Ishikawa (cell line): ENCODE measurements at regions not wholly inside any gene's neighbourhood (a gene's known extent, or its start where the extent isn't known, plus 50 kb on each side); places are given as distances from the start of the nearest gene placed in this dataset.

Experiments used
- EGR1 ChIP-seq: IDR thresholded peaks from 2 replicates; pipeline ENCODE4 v1.6.1; 2012
- NFIC ChIP-seq: IDR thresholded peaks from 2 replicates; pipeline ENCODE4 v1.6.1; 2012
- RAD21 ChIP-seq: IDR thresholded peaks from 2 replicates; pipeline ENCODE4 v1.6.1; 2012; ENCODE audit warnings: low read depth
- REST ChIP-seq: IDR thresholded peaks from 2 replicates; pipeline ENCODE4 v1.6.1; 2012; ENCODE audit warnings: low read depth, mild to moderate bottlenecking
- TAF1 ChIP-seq: IDR thresholded peaks from 2 replicates; pipeline ENCODE4 v1.6.1; 2012; ENCODE audit warnings: low read depth, mild to moderate bottlenecking
- TF ChIP-seq, protein P1 (sequence below): IDR thresholded peaks from 2 replicates; pipeline ENCODE4 v1.6.1; 2012

GRCh38 chr2:122333932-122334331 lies 578.5 kb downstream of the TSN start:
- TF ChIP-seq REST = no peak
- TF ChIP-seq RAD21 = no peak
- TF ChIP-seq, protein P1, sequence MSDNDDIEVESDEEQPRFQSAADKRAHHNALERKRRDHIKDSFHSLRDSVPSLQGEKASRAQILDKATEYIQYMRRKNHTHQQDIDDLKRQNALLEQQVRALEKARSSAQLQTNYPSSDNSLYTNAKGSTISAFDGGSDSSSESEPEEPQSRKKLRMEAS = no peak
- TF ChIP-seq TAF1 = no peak
- TF ChIP-seq NFIC = no peak
- no peak for TF ChIP-seq EGR1
